Suprapubic skin (tissue), 4 donors: ENCODE measurements at regions not wholly inside any gene's neighbourhood (a gene's known extent, or its start where the extent isn't known, plus 50 kb on each side); places are given as distances from the start of the nearest gene placed in this dataset.

Experiments
- POLR2A ChIP-seq, 2 donors: fragments of 450-650 bp; IDR thresholded peaks; one replicate each; pipeline ENCODE4 v1.6.1; 2017; ENCODE audit warnings: antibody characterized with exemption in 2 of 2, mild to moderate bottlenecking in 2 of 2, moderate library complexity in 2 of 2
- POLR2AphosphoS5 ChIP-seq, 3 donors: sonication (generic); formaldehyde crosslinking; IDR thresholded peaks; one replicate each; pipeline ENCODE4 v1.6.1; 2017; ENCODE audit warnings: antibody characterized with exemption in 3 of 3
- TF ChIP-seq, protein P1 (sequence below), 2 donors: fragments of 200-600 bp in 1 of 2; fragments of 450-650 bp in 1 of 2; sonication (generic) in 1 of 2; IDR thresholded peaks; one replicate each; pipeline ENCODE4 v1.5.1; 2016 to 2019; ENCODE audit warnings: antibody characterized with exemption in 2 of 2, mild to moderate bottlenecking in 1 of 2, moderate library complexity in 1 of 2

DNA sequence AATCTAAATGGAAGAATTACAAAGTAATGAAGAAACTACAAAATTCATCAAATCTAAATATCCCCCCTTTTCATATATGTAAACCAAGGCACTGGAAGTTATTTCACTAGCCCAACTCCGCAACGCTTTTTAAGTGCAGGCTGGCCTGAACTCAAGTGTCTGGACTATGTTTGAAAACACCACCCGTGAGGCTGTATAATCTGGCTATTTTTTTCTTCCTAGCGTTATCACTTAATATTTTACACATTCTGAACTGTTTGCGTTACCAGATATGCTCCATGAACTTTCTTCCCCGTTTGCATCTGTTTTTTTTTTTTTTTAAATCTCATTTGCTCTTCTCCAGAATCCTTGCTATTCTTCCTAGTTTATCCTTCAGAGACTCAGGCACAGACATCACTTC lies 619.5 kb upstream of the CBLB start:
- TF ChIP-seq, protein P1, sequence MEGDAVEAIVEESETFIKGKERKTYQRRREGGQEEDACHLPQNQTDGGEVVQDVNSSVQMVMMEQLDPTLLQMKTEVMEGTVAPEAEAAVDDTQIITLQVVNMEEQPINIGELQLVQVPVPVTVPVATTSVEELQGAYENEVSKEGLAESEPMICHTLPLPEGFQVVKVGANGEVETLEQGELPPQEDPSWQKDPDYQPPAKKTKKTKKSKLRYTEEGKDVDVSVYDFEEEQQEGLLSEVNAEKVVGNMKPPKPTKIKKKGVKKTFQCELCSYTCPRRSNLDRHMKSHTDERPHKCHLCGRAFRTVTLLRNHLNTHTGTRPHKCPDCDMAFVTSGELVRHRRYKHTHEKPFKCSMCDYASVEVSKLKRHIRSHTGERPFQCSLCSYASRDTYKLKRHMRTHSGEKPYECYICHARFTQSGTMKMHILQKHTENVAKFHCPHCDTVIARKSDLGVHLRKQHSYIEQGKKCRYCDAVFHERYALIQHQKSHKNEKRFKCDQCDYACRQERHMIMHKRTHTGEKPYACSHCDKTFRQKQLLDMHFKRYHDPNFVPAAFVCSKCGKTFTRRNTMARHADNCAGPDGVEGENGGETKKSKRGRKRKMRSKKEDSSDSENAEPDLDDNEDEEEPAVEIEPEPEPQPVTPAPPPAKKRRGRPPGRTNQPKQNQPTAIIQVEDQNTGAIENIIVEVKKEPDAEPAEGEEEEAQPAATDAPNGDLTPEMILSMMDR (IDR thresholded peaks at IDR 0.05) = no peak
- TF ChIP-seq POLR2A (IDR thresholded peaks at IDR 0.05) (no peak), POLR2AphosphoS5 (IDR thresholded peaks at IDR 0.05) (no peak)
